GM21423 (cell line): ENCODE measurements at regions not wholly inside any gene's neighbourhood (a gene's known extent, or its start where the extent isn't known, plus 50 kb on each side); places are given as distances from the start of the nearest gene placed in this dataset.

Source experiments
- ATAC-seq: cut with Tn5 transposase; IDR thresholded peaks from one replicate; pipeline ENCODE4 v1.9.1; 2021; ENCODE audit warnings: mild to moderate bottlenecking, moderate library complexity; ENCODE audit not compliant: unreplicated experiment

DNA sequence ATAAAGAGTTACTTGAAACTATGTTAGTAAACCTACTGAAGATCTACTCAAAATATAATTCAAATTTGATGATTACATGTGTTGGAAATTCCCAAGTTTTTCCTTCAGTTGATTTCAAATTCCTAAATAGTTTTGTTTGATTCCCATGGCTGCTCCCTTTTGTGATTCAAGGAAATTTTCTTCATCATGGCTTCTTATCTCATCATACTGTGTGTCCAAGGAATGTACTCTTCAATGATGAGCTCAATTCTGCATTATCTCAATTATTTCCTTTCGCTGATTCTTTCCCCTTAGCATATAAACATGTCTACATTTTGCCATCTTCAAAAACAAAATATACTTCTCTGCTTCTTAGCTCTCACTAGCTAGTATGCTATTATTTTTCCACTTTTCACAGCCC lies 460.4 kb upstream of the NAALADL2 start:
- ATAC-seq: no peak

- no peak for ATAC-seq
Measured at GRCh38 chr3:174403831-174404230, 455.3 kb upstream of the NAALADL2 start.

GRCh38 chr3:174408310-174408709 lies 450.8 kb upstream of the NAALADL2 start:
- no peak for ATAC-seq

DNA sequence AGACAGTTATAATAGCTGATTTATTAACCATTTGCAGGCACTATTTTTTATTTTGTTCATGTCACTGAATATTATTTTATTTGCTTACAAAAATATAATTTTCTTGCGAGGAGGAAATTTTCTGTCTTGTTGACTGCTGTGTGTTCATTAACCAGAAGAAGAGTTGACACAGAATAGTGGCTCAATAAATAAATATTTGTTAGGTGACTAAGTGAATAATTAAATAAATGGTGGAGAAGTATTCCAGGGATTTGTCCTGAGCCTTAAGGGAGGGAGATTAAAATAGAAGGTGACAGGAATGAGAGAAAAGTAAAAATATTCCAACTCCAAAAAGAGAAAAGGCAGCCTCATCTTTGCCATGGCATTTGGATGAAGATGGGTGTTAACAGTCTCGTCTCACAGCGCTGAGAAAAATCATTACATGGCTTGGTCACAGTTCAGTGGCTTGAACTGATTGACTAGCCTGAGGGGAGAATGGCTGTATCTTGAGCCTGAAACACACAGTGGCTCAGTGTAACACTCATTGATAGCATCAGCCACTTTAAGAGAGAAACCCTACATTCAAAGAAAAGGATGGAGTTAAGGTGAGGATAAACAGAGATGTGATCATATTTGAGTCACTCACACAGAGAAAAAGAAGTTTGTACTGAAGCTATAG lies 449.9 kb upstream of the NAALADL2 start:
- no peak for ATAC-seq

DNA sequence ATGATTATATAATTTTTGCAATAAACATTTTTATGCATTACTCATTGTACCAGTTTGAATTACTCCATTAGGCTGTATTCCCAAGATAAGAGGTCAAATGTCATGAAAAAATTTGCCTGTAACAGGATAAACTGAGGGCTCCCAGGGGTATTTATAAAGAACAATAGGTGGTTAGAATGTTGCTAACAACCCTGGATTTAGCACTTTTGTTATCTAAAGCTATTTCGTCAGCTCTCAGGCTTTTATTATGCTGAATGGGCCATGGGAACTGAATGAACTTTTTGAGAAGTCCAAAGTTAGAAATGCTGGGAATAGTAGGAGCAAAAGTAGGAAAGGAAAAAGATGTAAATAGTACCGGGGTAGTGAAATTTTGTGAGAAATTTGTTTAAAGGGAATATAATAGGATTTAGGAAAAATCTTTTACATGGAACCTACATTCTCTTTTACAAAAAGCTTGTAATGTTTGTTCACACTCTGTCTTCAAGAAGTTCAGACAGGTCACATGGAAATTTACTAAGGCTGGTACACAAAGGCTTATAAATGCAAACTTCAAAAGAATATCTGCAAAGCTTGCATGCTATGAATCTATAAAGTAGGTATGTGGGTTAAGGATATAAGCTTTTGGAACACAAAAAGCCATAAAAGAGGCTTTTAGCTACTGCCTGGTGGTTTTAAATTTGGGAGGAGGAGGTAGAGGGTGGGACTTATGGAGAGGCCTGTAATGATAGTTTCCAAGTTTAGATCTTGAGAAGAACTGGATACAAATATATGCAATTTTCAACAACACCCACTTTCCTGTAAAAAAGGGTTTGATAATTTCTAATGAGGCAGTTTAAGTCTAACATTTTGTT lies 445.8 kb upstream of the NAALADL2 start:
- ATAC-seq: no peak

DNA sequence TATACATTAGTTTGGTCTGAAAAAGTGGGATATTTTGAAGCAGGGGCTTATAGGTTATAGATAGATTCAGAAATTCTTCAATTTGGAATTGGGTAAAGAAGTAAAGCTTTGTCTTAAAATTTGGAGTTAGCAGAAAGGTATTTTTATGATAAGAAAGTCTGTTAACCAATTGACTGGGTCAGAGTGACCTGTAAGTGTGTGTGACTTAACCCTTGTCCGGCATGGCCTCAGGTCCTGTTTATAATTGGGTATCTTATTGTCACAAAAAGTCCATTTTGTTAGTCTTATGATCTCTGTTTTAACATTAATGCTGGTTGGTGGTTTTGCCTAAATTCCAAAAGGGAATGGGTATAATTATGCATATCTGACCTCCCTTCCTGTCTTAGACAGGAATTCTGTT lies 444.2 kb upstream of the NAALADL2 start:
- no peak for ATAC-seq

GRCh38 chr3:174417573-174417972 lies 441.6 kb upstream of the NAALADL2 start:
- no peak for ATAC-seq

- ATAC-seq: no peak
Measured at GRCh38 chr3:174419216-174419615, 439.9 kb upstream of the NAALADL2 start.

DNA sequence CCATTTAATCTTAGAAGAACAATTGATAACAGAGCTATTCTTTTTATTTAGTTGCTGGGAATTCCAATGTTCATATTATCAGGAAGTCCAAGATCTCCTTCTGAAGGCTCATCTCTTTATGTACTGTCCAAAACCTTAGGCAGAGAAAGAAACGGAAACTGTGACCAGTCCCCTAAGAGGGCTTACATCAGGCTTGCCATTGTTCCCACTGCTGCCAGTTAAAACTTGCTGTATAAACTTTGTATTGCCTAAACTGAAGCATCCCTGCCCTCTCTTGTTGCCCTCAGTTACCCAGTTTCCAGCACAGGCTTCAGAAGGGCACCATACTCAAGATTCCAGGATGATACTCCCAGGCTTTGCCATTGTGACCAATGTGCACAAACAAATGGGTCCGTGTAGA lies 435.2 kb upstream of the NAALADL2 start:
- ATAC-seq: no peak

DNA sequence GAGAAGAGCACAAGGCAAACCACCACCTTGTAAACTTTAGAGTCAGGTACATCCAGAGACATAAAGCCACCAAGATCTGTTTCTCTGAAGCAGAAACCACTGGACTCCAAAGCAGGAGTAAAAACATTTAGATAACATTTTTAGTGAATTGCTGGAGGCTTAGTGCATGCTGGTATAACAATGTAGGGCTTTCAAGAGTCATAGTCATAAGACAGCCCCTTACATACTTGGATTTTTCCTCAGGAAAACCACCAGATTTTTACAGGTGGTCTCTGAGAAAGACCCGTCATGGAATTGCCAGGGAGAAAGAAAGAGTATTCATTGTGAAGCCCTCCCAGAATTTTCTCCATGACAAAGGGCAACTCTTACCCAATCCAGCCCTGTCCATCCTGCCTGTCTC lies 434.5 kb upstream of the NAALADL2 start:
- no peak for ATAC-seq

DNA sequence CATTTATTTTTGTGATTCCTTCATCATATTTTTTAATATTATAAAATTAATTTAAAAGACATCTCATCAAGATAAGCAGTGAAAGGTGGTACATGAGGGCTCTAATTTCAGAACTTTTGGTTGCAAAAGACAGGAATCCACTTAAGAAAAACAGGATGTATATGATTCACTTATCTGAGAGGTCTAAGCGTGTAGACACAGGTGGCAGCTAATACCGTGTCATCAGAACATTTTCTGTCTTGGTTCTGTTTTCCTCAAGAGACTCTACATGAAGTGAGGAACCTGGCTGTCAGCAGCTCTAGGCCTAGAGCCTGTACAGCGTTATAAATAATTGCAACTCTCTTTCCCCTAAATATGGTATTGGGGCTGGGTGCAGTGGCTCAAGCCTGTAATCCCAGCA lies 433.7 kb upstream of the NAALADL2 start:
- ATAC-seq: no peak

DNA sequence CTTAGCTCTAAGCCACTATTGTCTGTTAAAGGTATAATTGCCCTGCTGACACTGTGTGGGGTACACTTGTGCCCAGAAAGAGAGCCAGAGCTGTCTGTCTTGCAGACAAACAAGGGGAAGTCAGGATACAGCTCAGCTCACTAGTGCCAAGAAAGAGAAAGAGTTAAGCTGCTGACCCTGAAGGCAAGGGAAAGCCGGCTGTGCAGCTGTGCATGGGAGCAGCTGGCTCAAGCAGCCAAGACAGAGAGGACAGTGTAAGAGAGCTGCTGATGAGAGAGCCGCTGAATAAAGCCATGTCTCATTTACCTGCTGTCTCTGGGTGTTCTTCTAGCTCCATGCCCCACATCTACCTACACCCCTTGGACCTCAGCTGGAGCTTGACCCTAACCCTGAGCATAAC lies 428.1 kb upstream of the NAALADL2 start:
- no peak for ATAC-seq

GRCh38 chr3:174431717-174432116 lies 427.4 kb upstream of the NAALADL2 start:
- no peak for ATAC-seq

DNA sequence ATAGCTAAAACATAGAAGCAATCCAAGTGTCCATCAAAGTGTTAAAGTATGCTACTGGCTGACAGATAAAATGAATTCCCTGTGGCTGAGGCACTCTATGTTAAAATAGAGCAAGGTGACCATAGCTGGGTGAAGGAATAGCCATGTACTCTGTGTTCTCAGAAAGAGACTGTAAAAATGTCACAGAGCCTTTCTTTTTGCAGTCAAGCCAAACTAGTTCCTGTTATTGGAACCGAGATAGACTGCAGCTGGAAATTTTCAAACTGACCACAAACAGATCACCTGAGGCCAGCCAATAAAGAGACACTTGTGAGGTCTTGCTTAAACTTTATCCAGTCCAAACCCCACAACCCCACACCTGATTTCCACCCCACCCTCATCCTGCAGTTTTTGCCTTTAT lies 422.8 kb upstream of the NAALADL2 start:
- ATAC-seq: no peak

DNA sequence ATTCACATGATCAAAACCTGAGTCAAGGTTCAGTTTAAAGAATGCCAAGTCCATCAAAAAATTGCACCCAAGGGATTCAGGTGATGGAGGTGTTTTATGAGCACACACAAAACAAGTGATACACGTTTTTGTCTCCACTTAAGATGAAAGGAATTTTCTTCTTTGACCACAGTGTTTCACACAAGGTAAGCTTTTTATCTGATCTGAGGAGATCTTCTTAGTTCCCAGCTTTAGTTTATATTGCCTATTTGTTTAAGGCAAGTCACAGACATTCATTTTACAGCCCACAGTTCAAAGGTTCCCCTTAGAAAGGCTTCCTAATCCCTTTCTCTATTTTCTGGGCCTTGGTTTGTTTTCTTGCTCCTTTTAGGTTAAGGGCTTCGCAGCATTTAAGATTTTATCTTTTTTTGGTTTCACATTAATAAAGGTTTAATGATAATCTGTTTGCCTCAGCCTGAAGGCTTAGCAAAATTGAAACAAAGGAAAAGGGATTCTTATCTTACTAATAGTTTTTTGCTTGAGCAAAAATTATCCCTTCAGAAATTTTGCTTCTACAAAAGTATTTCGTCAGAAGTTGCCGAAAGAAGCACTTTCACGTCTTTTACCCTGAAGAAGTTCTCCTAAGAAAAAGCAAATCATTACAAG lies 420.5 kb upstream of the NAALADL2 start:
- no peak for ATAC-seq

- no peak for ATAC-seq
Measured at GRCh38 chr3:174439331-174440252, 419.5 kb upstream of the NAALADL2 start.

DNA sequence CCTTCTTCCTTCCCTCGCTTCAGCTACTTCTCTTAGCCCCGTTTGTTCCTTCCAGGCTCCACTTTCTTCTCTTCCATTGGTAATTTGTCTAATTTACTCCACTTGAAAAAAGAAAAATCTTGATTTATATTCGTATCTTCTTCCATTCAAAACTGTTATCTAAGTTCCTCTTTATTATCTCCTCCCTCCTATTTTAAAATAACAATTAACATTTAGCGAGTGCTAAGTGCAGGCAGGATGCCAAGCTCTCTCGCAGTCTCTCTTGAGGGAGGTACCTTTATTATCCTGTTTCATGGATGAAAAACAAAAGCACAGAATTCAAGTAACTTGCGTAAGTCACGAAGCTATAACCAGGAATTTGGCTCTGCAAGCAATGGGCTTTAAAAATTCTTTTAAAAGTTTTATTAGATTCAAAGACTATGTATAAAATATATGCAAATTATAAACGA lies 418.9 kb upstream of the NAALADL2 start:
- no peak for ATAC-seq

- ATAC-seq: peak; percentile 73
Measured at GRCh38 chr3:174440741-174441587, 418.2 kb upstream of the NAALADL2 start.

DNA sequence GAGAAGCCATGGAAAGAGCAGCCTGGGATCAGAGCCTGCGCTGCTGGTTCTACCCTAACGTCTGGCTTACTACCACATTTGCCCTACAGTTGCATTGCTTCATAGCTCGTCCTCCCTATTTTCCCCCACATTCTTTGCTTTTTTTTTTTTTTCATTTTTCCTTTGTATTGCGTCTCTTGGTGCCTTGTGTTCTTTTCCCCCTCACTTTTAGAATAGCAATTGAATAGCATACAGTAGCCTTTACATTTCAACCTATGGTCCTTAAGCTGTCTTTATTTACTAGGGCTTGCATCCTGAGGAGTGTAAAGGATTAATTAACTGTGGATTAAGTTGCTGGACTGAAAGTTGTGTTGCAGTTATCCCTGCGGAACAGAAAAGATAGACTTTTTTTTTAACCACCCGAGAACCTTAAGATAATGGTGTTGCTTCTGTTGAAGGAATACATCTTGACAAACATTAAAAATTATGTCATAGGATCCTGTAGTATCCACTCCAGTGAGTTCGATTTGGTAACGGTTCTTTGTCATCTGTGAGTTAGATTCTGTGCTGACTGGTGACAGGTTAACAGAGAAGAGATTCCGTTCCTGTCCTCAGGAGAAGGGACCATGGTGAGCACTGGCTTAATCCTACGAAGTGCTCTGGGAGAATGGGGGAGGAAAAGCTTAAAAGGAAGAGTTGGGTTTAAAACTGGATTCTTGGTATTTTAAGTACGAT lies 417.4 kb upstream of the NAALADL2 start:
- ATAC-seq: no peak
